H4 (cell line): ENCODE measurements at regions not wholly inside any gene's neighbourhood (a gene's known extent, or its start where the extent isn't known, plus 50 kb on each side); places are given as distances from the start of the nearest gene placed in this dataset.
"Not testable (repeated sequence)": the region's sequence is repeated elsewhere in the genome, so short reads cannot be mapped to it uniquely, and the experiment has no call there.

Experiments used
- DNase-seq: peaks from one replicate; pipeline ENCODE4 v3.0.0-alpha.2; 2015; ENCODE audit warnings: low spot score

DNA sequence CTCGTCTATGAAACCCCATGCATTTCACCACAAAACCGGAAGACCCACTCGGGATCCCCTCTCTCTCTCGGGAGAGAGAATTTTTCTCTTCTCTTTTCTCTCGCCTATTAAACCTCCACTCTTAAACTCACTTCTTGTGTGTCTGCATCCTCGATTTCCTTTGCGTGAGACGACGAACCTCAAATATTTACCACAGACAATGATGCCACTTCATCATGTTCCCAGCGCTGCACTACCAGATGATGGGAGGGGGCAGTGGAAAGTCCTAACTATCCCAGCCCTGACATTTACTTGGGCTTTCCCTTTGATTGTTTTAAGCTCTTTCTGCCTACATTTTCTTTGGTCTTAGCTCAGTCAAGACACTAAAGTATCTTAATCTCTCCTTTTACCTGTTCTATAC, 906.7 kb downstream of the GRID1 start:
- no peak for DNase-seq

DNA sequence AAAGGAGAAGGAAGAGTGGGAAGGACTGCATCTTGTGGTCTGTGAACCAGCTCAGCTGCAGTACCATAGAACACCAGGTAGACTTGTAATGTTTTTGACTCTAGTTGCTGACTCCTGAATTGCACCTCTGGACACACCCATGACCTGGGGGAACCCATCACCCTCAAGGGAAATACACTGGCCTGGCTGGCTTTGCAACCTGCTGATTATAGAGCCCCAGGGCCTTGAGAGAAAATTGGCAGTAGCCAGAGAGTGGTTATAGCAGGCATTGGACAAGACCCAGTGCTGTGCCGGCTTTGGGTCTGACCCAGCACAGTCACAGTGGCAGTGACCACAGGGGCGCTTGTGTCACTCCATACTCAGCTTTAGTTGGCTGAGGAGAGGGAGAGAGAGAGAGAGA, 902.3 kb downstream of the GRID1 start:
- DNase-seq = no peak

DNA sequence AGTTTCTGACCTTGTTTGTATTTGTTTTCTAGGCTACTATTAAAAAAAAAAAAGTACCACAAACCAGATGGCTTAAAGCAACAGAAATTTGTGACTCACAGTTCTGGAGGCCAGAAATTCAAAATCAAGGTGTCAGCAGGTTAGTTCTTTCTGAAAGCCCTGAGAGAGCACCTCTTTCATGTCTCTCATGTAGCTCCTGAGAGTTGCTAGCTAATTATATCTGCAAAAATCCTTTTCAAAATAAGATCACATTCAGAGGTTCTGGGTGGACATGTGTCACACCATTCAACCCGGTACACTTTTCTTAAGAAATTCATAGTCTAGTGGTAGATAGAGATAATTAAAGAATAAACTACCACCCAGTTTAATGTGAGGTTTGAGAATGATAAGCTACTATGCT, 888.6 kb downstream of the GRID1 start:
- DNase-seq = no peak

DNA sequence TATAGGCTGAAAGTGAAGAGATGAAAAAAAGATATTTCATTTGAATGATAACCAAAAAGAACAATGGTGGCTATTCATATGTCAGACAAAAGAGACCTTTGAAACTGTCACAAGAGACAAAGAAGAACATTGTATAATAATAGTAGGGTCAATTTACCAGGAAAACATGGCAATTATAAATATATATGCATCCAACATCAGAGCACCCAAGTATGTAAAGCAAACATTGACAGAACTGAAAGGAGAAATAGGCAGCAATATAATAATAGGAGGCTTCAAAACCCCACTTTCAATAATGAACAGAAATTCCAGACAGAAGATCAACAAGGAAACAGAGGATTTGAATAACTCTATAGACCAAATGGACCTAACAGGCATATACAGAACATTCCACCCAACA, 876.2 kb downstream of the GRID1 start:
- DNase-seq = no peak

DNA sequence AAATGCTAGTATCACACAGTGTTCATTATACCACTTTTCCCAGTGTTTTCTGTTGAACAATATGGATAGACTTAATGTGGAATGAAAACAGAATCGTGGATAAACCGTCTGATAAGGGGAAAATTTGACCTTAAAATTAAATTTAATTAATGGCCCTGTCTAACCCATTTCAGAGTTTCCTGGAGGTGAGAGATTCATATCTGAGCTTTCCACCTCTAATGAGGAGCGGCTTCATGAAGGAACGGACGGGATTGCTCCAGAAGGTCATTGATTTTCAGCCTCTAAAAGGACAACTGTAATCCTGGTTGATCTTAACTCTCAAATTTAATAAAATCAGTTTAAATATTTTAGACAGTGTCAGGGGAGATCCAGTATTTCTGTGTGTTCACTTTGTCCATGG, 874.9 kb downstream of the GRID1 start:
- no peak for DNase-seq

DNA sequence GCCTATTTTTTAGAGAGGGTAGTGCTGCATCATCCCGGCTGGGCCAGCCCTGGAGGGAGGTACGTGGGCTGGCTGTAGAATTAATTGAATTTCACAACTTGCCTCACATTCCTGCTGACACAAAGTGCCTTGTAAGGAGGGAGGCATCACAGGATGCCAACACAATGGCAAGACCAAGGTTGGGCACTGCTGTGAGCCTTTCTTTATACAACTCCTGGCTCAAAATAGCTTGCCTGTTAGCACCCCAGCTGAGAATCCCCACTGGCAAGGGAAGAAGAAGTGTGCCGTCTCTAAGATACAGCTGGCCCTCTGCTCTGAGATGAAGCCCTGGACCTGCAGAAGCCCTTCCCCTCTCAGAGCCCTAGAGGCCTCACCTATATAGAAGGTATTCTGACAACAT, 873.9 kb downstream of the GRID1 start:
- DNase-seq = no peak

DNA sequence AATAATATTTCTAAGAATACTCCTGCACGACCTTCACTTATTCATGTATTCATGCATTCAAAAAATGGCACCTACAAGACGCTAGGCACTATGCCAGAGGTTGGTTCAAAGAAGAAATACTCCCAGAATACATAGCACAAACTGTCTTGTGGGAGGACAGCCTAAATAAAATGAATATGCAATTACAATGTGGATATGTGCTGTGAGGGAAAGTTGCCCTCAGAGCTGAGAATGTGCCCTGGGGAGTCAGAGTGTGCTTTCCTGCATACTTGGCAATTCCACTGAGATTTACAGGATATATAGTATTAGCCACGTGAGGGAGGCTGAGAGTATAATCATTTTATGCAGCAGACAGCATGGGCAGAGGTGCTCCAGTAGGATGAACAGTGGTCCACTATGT, 872.9 kb downstream of the GRID1 start:
- no peak for DNase-seq

DNA sequence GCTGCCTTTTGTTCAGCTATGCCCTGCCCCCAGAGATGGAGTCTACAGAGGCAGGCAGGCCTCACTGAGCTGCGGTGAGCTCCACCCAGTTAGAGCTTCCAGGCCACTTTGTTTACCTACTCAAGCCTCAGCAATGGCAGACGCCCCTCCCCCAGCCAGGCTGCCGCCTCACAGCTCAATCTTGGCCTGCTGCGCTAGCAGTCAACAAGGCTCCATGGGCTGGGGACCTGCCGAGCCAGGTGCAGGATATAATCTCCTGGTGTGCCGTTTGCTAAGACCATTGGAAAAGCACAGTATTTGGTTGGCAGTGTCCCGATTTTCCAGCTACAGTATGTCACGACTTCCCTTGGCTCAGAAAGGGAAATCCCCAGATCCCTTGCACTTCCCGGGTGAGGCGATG, 862.0 kb downstream of the GRID1 start:
- not testable (repeated sequence) for DNase-seq

DNA sequence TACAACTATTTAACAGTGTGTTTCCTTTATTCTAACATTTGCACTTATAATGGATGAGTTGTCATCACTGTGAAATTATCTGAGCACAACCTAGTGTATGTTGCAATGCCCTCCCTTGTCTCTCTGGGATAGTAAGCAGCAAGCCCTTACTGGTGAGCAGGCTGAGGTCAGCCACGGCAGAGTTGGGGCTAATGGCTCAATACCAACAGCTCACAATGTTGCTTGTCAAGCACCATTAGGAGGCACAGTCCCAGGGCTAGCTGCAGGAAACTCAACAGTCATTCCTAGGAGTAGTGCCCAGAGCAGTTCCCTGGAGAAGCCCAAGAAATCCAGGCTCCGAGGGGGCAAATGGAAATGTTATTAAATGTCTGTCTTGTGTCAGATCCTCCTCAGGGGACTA, 858.4 kb downstream of the GRID1 start:
- no peak for DNase-seq

DNA sequence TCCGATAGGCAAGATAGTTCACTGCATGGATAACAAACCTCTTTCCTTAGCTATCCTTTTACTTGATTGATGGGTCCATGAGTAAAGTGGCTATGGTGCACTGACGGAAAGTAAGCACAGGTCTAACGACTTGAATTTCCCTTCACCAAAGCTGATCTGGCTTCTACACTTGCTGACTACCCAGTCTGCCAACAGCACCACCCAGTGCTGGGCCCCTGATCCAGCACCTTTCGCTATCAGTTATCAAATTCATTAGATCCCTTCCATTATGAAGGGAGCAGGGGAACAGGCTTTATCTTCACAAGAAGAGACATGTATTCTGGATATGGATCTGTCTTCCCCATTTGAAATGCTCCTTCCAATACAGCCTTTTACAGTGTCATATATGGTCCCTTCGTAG, 855.9 kb downstream of the GRID1 start:
- no peak for DNase-seq

DNA sequence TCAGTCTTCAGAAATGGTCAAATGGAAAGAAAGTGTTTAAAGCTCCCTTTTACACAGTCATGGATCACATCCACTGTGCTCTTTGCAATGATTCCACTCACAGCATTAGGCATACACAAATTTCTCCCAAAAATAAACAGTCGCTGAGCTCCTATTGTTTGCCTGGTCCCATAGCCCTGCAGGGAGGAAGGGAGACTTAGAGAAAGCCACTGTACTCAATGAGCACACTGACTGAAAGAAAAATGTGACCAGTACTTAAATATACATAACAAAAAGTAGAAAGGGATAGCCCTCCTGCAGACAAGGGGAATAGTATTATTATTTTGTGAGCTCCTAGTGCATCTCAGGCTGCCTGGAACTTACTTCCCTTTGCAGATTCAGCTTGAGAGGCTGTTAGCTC, 853.2 kb downstream of the GRID1 start:
- DNase-seq = no peak

DNA sequence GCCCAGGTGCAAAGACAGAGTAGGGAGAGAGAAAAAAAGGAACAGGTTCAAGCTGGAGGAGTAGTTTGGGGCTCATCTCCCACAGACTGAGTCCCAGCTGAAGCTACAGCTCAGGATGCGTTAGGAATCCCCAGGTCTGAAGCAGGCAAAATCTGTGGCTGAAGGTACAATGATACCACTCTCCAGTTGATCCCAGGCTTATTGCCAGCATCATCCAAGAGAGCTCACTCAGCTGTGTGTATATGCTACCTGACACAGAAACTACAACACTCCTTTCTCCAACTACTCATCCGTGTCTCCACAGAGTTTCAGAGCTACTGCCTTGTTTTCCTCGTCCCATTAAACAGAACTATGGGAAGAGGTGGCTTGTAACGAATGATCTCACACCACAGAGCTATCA, 851.3 kb downstream of the GRID1 start:
- DNase-seq = no peak

DNA sequence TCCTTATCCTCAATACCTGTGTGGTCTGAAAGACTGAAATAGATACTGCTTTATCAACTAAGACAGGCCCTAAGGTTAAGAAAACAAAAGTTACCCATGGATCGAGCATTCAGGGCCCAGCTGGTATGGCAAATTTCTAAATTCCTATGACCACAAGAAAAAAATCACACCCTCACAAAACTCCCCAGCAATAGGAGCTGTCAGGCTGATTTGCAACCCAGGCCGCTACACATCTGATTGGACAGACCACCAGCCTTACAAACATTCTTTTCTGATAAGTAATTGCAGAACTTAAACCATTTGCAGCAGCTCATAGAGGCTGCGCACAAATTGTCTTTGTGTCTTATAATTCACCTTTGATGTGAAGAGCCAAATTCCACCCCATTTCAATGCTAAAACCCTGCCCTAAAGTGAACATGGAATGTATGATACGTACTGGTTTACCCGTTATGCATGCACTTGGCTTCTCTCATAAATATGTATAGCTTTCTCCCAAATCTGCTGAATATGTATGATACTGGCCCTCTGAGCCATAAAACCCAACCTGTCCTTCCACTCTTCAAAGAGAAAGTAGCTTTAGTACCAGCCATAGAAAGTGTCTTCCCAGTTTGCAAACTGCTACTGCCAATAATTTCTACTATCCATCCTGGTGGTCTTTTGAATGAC, 842.5 kb downstream of the GRID1 start:
- DNase-seq = no peak

DNA sequence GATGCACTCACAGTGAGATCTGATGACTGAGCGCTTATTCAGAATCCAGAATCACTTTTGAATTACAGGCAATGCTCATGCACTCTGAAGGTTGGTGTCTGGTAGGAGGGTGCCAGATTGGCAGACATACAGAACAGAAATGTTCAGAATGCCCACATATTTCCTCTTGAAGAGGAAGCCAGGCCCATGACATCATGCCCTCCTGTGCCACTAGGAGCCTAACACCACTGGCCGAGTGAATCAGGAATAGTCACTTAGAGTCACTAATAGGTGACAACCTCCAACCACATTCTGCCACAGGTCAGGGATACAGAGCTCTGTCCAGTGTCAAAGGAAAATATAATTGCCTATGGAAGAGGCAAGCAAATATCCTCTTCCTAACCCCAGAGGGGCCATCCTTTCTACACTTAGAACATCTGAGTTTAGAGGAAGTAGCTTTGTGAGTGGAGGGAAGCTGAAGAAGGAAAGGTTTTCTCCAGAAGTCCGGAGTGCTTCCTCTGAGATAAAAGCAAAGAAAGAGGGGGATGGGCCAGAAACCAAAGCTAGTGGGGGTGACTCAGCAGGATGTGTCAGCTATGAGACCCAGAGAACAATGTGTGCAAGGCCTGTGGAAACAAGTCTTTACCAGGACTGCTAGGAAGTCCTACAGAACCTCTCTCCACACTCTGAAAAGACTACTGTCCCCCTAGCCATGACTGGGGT, 838.8 kb downstream of the GRID1 start:
- no peak for DNase-seq

DNA sequence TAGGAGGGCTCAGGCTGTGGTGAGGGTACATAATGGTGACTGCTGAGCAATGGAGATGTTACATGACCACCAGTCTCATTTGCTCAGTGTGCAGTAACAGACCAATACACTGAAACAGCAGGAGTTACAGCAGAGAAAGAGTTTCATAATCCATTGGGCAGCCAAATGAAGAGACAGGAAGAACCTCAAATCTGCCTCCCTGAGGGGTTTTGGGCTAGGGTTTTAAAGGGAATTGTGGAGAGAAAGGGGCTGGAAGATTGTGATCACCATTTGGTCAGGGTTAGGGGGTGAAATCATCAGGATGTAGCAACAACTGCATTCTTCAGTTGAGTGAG, 838.3 kb downstream of the GRID1 start:
- no peak for DNase-seq

DNA sequence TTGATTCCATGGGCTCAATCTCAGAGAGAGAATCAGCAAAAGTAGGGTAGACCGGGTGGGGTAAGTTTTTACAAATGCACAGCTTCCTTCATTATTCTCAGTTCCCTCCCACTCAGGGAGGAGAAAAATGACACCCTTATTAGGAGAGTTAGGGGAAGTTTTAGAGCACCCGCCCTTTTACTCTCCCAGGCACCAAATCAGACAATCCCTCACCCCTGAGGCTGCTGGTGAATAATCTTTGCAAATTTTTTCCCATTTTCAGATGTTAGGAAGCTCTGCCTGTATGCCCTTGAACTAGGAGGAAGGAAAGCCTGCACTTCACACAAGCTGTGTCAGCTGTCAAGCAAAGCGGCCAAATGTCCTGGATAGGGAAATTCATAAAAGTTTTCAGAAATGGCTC, 834.9 kb downstream of the GRID1 start:
- DNase-seq = no peak

DNA sequence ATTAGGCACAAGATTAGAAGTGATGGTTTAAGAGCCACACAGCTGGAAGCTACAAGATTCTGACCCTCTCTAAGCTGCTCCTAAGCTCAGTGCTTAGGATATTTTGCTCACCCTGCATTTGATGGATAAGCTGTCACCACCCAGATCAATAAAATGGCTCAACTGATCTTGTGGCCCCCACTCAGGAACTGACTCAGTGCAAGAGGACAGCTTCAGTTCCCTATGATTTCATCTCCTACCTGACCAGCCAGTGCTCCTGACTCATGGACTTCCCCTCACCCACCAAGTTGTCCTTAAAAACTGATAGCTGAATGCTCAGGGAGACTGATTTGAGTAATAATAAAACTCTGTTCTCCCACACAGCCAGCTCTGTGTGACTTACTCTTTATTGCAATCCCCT, 833.8 kb downstream of the GRID1 start:
- no peak for DNase-seq

DNA sequence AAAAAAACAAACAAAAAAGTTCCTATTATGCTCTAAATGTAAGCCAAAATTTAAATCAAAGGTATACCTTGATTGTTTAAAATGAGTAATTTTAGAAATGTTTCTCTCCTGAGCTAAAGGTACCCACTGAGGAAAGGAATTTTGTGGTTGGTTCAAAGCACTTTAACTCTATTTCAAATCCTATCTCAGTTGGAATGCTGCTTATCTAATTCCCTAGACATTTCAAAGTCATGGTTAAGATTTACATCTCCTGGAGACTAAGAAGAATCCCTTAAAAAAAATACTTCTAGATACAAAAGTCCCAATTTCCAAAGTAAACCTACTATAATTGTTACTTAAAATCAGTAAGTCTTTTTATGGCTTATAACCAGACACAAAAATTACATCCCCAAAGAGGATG, 830.7 kb downstream of the GRID1 start:
- DNase-seq = no peak

DNA sequence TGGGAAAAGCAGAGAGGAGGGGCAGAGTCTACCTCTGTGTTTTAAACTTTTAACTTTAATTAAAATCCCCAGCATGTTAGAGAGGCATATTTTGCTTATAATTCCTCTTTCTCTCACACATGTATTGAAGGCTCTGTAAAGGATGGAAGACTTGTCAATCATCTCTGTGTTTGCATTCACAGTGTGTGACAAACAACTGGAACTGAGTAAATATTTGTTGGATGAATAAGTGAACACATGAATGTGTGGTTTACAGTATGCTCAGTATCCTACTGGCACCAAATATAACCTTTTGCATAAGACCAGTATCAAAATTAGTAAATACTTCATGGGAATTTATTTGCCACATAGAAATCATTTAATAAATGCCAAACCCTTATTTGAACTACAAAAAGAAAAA, 829.0 kb downstream of the GRID1 start:
- DNase-seq = no peak

DNA sequence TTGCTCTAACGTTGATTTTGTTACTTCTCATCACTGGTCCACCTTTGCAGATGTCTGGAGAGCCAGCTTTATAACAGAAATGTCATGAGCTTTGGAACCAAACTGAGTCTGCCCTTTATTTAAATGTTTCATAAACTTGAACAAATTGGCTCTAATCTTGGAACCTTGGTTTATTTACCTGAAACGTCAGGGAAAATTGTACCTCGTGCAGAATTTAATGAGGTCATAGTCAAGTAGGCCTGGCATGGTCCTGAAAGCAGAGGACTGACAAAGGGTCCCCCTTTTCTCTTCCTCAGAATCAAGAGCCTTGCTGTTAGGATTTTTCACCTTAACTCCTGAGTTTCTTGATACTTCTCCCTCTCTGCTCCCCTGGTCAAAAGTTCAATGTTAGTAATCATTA, 828.0 kb downstream of the GRID1 start:
- no peak for DNase-seq

DNA sequence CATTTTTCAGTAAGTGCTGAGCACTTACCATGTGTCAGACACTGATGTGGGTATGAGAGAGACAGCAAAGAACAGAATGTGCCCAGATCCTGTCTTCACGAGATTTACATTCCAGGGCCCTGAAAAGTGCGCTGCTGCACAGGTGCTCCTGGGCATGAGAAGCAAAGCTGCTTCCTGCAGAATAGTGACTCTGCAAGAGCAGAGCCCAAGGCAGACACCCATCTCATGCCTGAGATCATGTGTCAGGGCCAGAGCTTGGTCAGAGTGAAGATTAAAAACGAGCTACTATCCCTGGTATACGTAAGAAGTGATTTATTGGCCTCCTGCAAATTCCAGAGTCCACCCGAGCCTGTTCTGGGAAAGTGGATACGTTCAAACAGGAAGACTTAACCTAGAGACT, 824.4 kb downstream of the GRID1 start:
- DNase-seq = no peak

DNA sequence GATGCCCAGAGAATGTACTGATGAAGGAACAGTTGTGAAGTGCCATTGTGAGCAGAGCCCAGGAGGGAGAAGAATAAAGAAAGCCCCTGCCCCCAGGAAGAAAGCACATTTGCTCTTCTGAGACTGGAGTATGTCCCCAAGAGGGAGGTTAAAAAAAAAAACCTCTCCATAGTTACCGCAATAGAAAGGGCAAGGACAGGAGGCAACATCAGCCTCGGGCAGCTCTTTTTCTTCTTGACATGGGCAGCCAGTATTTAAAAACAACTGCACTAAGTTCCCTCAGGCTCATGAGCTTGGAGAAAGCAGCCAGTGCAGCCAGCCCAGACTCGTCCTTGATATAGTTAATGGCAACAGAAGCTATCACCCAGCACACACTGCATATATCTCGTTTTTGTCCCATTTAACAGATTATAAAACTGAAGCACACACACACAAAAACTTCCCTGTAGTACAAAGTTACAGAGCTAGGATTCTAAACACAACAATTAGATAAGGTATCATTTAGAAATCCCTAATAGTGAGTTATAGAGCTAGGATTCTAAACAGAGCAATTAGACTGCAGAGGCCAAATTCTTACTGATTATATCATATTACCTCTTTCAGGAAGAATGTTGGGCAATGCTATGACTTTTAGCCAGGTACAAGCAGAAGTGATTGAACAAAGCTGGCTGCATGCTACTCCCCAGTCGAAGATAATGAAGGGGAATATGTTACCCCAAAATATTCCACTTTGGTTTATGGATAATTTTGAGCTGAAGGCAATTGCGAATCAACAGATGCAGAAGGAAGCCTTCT, 823.5 kb downstream of the GRID1 start:
- no peak for DNase-seq

DNA sequence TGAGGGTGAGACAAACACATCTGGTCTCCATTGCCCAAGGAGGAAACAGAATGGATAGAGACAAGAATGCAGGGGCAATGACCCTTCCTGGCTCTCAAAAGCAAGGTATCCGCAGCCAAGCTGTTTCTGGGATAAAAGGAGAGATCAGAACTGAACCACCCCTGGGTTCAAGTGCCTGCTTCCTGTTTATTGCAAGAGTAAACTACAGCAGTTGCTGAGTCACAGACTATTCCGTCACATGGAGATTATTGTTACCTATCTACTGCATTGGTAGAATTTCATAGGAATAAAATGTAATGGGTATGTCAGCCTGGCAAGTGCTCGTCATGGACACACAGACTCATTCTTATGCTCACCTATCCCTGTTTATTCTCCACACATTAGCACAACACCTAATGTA, 821.6 kb downstream of the GRID1 start:
- peak; percentile 84 for DNase-seq
